Esophagus (tissue), 2 donors: ENCODE measurements at regions not wholly inside any gene's neighbourhood (a gene's known extent, or its start where the extent isn't known, plus 50 kb on each side); places are given as distances from the start of the nearest gene placed in this dataset.
"Not testable (repeated sequence)": the region's sequence is repeated elsewhere in the genome, so short reads cannot be mapped to it uniquely, and the experiment has no call there.

Experiments
- H3K27ac ChIP-seq, 2 donors: one replicate each; pipeline ENCODE4 v1.5.1; 2013; ENCODE audit warnings: low read depth in 2 of 2, mild to moderate bottlenecking in 2 of 2, inconsistent platforms in 1 of 2, low read length in 1 of 2, moderate library complexity in 1 of 2
- H3K27me3 ChIP-seq, 2 donors: one replicate each; pipeline ENCODE4 v1.6.1; 2013; ENCODE audit warnings: low read length in 2 of 2, control low read depth in 1 of 2, mild to moderate bottlenecking in 1 of 2; ENCODE audit not compliant: insufficient read depth in 2 of 2, control insufficient read depth in 1 of 2
- H3K36me3 ChIP-seq, 2 donors: one replicate each; pipeline ENCODE4 v1.6.1; 2013; ENCODE audit warnings: low read length in 1 of 2; ENCODE audit not compliant: control insufficient read depth in 2 of 2, insufficient read depth in 2 of 2
- H3K4me1 ChIP-seq, 2 donors: one replicate each; pipeline ENCODE4 v1.6.1; 2013; ENCODE audit warnings: low read length in 1 of 2; ENCODE audit not compliant: control insufficient read depth in 2 of 2, insufficient read depth in 2 of 2
- H3K4me3 ChIP-seq, 2 donors: one replicate each; pipeline ENCODE4 v1.5.1; 2013; ENCODE audit warnings: low read length in 2 of 2, mild to moderate bottlenecking in 2 of 2, low read depth in 1 of 2, moderate library complexity in 1 of 2
- H3K9me3 ChIP-seq, 2 donors: one replicate each; pipeline ENCODE4 v1.6.1; 2013; ENCODE audit warnings: mild to moderate bottlenecking in 2 of 2, low read depth in 1 of 2, low read length in 1 of 2, moderate library complexity in 1 of 2; ENCODE audit not compliant: control insufficient read depth in 2 of 2, insufficient read depth in 1 of 2
- WGBS, 2 donors: extraction: QIAGEN DNeasy Blood & Tissue Kit; methylation state at CpG; one replicate each; pipeline ENCODE4 v1.1.7; 2013; 5-methylcytosine and 5-hydroxymethylcytosine counted together
- donor health status: healthy with polysubstance abuse.
- donor health status: Bipolar disorder and iron deficiency.

DNA sequence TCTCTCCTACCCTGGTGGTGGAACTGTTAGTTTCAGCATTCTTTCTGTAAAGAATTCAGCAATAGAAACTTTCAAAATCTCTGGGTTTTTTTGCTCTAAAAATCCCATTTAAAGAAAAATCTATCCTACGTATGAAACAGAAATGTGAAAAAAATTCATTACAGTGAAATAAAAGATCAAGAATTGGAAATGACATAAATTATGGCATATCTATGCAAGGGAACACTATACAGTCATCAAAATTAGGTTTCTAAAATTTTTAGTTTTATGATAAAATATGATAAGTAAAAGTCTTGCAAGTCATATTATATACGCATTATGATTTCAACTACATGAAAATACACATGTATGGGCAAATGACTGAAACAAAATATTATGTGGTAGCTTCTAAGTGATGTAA, 342.6 kb downstream of the CETN3 start:
- Histone ChIP-seq H3K27ac (no peak overlapping the region), H3K4me3 (no peak overlapping the region), H3K9me3 (no peaks in the 10 kb centered on the region), H3K27me3 (no peaks in the 10 kb centered on the region), H3K4me1 (no peaks in the 10 kb centered on the region), H3K36me3 (no peaks in the 10 kb centered on the region)
- WGBS, 2 donors, result 87 to 91% methylated on average over 2 of the region's 2 CpGs

DNA sequence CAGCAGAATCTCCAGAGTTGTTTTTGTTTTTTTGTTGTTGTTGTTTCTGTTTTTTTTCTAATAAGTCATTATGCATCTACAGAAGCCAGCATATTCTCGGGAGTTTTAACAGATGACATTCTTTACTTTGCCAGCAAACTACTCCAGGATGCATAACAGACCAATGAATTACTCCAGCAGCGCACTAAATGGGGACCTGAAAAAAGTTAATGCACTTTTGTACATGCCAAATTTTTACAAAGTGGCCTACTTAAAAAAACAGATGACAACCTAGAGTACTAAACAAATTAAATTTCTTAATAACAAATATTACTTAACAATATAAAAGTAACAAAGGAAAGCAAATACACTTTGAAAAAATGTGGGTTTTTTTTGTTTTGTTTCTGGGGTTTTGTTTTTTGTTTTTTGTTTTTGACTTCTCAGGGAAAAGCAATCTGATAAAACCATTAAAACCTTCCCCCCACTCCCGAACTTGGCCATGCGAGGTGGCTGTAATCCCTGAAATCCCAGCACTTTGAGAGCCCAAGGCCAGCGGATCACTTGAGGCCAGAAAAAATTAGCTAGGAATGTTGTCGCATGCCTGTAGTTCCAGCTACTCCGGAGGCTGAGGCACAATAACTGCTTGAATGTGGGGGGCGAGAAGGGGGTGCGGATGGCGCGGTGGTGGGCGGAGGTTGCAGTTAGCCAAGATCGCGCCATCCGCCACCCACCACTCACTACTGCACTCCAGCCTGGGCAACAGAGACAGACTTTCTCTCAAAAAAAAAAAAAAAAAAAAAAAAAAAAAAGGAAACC, 352.4 kb downstream of the CETN3 start:
- no peaks in the 10 kb centered on the region for H3K36me3 ChIP-seq
- no peak overlapping the region for H3K27ac ChIP-seq
- 69 to 74% methylated on average over 15 of the region's 15 CpGs for WGBS, 2 donors

DNA sequence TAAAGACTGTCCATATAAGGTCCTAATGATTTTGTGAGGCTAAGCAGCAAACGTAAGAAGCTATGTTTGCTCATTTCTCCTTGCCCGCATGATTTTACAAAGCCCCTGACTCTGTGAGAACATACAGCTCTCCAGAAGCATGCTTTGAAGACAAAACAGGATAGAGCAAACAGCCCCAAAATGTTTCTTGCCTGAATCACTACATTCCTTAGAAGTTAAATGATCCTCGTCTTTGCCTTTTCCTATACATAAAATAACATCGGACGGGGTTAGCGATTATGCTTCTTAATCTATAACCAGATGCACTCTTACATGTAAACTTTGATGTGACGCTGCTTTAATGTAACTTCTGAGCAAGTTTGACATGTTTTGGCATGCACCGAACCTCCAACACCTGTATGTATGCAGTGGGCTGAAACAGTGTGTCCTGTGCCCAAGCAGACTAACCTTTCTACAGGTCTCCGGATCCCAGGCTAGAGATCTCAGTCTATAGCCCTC, 353.7 kb downstream of the CETN3 start:
- Histone ChIP-seq H3K36me3 (no peaks in the 10 kb centered on the region), H3K27ac (no peak overlapping the region), H3K4me1 (no peaks in the 10 kb centered on the region), H3K4me3 (no peak overlapping the region), H3K9me3 (no peaks in the 10 kb centered on the region), H3K27me3 (no peaks in the 10 kb centered on the region)
- 39 to 40% methylated on average over 9 of the region's 9 CpGs for WGBS, 2 donors

More for the DNA sequence above, 352.4 kb downstream of the CETN3 start:
- Histone ChIP-seq H3K27me3 (no peaks in the 10 kb centered on the region), H3K4me3 (no peak overlapping the region), H3K9me3 (no peaks in the 10 kb centered on the region), H3K4me1 (no peaks in the 10 kb centered on the region)

DNA sequence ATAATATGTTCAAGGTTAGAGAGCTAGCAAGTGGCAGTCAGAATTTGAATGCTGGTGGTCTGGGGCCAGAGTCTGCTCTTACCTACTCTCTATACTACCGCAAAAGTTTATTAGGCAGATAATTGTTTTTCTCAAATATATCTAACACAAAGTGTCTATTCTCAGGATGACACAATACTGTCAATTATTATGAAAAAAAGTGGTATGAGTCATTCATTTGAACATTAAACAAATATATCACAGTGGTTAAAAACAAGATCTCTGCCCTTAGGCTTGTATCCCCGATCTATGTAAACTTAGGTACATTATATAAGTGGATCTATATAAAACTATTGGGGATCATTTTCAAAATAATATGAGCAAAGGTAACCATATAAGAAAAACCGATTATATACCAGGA, 354.9 kb downstream of the CETN3 start:
- Histone ChIP-seq H3K4me3 (no peak overlapping the region), H3K4me1 (no peaks in the 10 kb centered on the region), H3K36me3 (no peaks in the 10 kb centered on the region), H3K27me3 (no peaks in the 10 kb centered on the region), H3K9me3 (no peaks in the 10 kb centered on the region), H3K27ac (no peak overlapping the region)
- WGBS, 2 donors, result 72 to 73% methylated on average over 3 of the region's 3 CpGs

DNA sequence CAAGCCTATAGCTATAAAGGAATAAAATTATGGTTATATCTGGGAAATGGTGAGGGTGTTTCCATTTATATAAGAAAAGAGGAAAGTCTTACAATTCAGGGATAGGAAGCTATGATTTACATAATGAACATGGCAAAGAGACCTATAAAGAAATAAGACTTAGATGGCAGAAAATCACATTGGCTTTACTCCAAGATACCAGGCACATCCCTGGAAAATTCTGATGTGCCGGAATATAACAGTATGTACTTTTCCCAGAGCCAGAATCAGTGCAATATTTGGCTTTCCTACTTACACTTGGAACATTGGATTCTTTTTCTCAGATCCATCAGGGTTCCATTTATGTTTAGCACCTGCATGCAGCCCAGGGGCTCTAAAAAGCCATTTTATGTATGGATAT, 357.8 kb downstream of the CETN3 start:
- 85 to 87% methylated on average over 1 of the region's 1 CpG for WGBS, 2 donors
- Histone ChIP-seq H3K9me3 (no peaks in the 10 kb centered on the region), H3K4me1 (no peaks in the 10 kb centered on the region), H3K27ac (no peak overlapping the region), H3K36me3 (no peaks in the 10 kb centered on the region), H3K27me3 (no peaks in the 10 kb centered on the region), H3K4me3 (no peak overlapping the region)

DNA sequence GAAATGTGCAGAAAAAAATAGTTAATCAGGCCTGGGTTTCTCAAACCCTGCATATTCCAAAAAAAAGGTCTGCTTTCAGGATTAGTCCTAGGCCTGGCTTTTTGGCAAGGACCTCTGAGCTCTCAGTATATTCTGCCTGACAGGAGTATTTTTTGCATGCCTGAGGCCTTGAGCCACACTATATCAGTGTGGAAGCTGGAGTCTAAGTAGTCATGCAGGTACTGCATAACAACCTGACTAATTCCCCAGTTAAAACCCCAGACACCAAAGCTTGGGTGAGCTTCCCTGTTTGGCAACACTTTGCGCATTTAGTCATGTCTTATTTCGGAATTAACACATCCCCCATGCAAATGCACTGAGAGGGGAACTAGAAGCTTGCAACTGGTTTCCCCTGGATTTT, 359.5 kb downstream of the CETN3 start:
- no peaks in the 10 kb centered on the region for H3K4me1 ChIP-seq
- H3K27me3 ChIP-seq, result no peaks in the 10 kb centered on the region
- no peak overlapping the region for H3K27ac ChIP-seq
- H3K4me3 ChIP-seq, result no peak overlapping the region
- no peaks in the 10 kb centered on the region for H3K9me3 ChIP-seq
- H3K36me3 ChIP-seq, result no peaks in the 10 kb centered on the region
- WGBS, 2 donors, result 75 to 80% methylated on average over 2 of the region's 2 CpGs

DNA sequence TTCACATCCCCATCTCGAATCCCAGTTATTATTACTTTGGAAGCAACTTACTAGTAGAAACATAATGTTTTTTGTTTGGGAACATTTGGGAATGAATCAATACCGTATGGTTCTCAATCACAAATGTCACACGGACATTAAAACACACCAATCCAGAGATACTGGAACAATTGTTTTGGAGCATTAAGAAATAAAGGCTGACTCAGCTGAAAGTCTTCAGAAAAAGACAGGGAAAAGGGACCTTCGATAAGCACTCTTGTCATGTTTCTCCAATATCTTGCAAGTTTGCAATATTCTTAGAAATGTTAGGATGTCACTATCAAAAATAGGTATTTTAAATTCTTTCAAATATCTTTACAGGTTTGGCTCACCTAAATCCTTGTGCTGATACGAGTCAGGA, 362.4 kb downstream of the CETN3 start:
- WGBS, 2 donors, result 76 to 78% methylated on average over 5 of the region's 5 CpGs
- Histone ChIP-seq H3K27me3 (no peaks in the 10 kb centered on the region), H3K4me1 (no peaks in the 10 kb centered on the region), H3K27ac (no peak overlapping the region), H3K9me3 (no peaks in the 10 kb centered on the region), H3K36me3 (no peaks in the 10 kb centered on the region), H3K4me3 (no peak overlapping the region)

DNA sequence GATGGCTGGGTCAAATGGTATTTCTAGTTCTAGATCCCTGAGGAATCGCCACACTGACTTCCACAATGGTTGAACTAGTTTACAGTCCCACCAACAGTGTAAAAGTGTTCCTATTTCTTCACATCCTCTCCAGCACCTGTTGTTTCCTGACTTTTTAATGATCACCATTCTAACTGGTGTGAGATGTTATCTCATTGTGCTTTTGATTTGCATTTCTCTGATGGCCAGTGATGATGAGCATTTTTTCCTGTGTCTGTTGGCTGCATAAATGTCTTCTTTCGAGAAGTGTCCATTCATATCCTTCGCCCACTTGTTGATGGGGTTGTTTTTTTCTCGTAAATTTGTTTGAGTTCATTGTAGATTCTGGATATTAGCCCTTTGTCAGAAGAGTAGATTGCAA, 369.5 kb downstream of the CETN3 start:
- 84 to 93% methylated on average over 3 to 4 of the region's 4 CpGs for whole genome bisulfite sequencing, 2 donors
- not testable (repeated sequence) for H3K36me3 ChIP-seq, H3K4me3 ChIP-seq, H3K9me3 ChIP-seq, H3K27ac ChIP-seq, H3K27me3 ChIP-seq, H3K4me1 ChIP-seq

DNA sequence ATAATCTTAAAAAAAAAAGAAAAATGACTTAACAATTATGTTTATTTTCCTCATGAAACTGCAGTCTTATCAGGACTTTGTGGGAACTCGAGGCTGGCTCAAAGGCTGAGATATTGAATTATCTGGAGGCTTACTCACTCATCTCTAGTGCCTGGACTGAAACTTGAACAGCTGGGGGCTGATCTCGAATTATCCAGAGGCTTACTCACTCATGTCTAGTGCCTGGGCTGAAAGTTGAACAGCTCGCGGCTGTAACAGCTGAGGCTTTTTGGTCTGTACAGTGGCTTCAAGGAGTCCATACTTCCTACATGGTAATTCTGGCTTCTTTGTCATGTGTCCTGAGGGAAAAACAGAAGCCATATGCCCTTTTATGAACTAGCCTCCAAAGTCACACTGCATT, 371.9 kb downstream of the CETN3 start:
- H3K9me3 ChIP-seq, result no peaks in the 10 kb centered on the region
- no peaks in the 10 kb centered on the region for H3K27me3 ChIP-seq
- H3K4me1 ChIP-seq, result no peaks in the 10 kb centered on the region
- H3K27ac ChIP-seq, result no peak overlapping the region
- H3K4me3 ChIP-seq, result no peak overlapping the region
- 75 to 76% methylated on average over 4 of the region's 4 CpGs for WGBS, 2 donors
- no peaks in the 10 kb centered on the region for H3K36me3 ChIP-seq

DNA sequence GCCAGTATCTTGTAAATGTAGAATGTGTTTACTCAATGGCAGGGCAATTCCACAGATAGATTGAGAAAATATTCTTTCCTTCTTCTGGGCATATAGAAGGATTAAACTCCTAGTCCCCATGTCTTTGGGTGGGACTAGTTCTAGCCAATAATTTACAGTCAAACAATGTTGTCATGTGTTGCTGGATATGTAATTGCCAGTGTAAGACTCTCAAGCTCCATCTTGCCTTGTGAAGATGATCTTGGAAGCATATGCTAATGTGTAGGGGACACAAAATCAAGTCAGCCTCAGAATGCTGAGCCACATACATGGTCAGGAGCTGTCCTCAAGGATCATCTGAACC, 386.9 kb downstream of the CETN3 start:
- Histone ChIP-seq H3K9me3 (no peaks in the 10 kb centered on the region), H3K4me3 (no peak overlapping the region), H3K27me3 (no peaks in the 10 kb centered on the region), H3K27ac (no peak overlapping the region), H3K36me3 (no peaks in the 10 kb centered on the region), H3K4me1 (no peaks in the 10 kb centered on the region)
